Sigmoid colon (tissue), 4 donors: ENCODE measurements at regions not wholly inside any gene's neighbourhood (a gene's known extent, or its start where the extent isn't known, plus 50 kb on each side); places are given as distances from the start of the nearest gene placed in this dataset.

Source experiments
- EP300 ChIP-seq, 4 donors: sonication (generic); formaldehyde crosslinking; IDR thresholded peaks; one replicate each; pipeline ENCODE4 v1.6.1; 2017; ENCODE audit warnings: antibody characterized with exemption in 4 of 4
- POLR2A ChIP-seq, 2 donors: fragments of 450-650 bp; IDR thresholded peaks; one replicate each; pipeline ENCODE4 v1.6.1; 2016; ENCODE audit warnings: antibody characterized with exemption in 2 of 2, mild to moderate bottlenecking in 2 of 2, moderate library complexity in 2 of 2
- TF ChIP-seq, protein P1 (sequence below), 4 experiments: fragments of 450-650 bp in 3 of 4; fragments of 200-600 bp in 1 of 4; IDR thresholded peaks; one replicate each; pipeline ENCODE4 v1.5.1; 2016 to 2019; ENCODE audit warnings: antibody characterized with exemption in 4 of 4, mild to moderate bottlenecking in 3 of 4, moderate library complexity in 2 of 4

DNA sequence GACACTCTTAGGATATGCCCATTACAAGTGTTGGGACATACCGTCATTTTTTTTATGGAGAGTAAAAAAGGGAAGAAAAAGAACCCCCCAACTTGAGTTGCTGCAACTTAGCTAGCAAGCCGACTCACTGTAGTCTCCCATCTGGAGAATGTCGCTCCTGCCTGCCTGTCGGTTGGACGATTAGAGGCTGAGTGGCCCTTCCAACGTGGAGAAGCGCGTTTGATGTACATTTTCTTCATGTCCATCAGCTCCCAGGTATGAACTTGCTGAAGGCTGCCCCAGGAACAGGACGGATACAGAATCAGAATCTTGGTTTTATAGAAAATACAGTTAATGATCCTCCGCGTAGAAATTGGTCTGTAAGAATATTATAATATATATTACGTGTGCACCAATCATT is 189.0 kb upstream of the SOX1 start:
- TF ChIP-seq, protein P1, sequence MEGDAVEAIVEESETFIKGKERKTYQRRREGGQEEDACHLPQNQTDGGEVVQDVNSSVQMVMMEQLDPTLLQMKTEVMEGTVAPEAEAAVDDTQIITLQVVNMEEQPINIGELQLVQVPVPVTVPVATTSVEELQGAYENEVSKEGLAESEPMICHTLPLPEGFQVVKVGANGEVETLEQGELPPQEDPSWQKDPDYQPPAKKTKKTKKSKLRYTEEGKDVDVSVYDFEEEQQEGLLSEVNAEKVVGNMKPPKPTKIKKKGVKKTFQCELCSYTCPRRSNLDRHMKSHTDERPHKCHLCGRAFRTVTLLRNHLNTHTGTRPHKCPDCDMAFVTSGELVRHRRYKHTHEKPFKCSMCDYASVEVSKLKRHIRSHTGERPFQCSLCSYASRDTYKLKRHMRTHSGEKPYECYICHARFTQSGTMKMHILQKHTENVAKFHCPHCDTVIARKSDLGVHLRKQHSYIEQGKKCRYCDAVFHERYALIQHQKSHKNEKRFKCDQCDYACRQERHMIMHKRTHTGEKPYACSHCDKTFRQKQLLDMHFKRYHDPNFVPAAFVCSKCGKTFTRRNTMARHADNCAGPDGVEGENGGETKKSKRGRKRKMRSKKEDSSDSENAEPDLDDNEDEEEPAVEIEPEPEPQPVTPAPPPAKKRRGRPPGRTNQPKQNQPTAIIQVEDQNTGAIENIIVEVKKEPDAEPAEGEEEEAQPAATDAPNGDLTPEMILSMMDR (IDR thresholded peaks at IDR 0.05), result no peak
- TF ChIP-seq POLR2A (IDR thresholded peaks at IDR 0.05) (no peak), EP300 (IDR thresholded peaks at IDR 0.05) (no peak)
